HepG2 (cell line): ENCODE measurements at regions not wholly inside any gene's neighbourhood (a gene's known extent, or its start where the extent isn't known, plus 50 kb on each side); places are given as distances from the start of the nearest gene placed in this dataset.

Source experiments
- ATAC-seq: fragments of 200-7000 bp; cut with Tn5 transposase; 3 replicates; pipeline ENCODE4 v1.9.1; 2020; ENCODE audit warnings: mild to moderate bottlenecking, moderate library complexity
- BruUV-seq: library from RNA; stranded (reverse); fragments of 400-500 nt; replicated peaks from 2 replicates; lab custom pipeline; 2021; lab: Mats Ljungman, UMichigan
- CTCF ChIA-PET: fragments of 300-600 bp; formaldehyde crosslinking; extraction: SDS; loops from one replicate; lab custom pipeline; 2021; ENCODE audit warnings: low total read pairs, inconsistent platforms, low intra/inter-chr PET ratio; lab: Yijun Ruan, JAX
- POLR2A ChIA-PET: fragments of 350-600 bp; sonication (Branson Sonifier 250); formaldehyde crosslinking; loops from one replicate; lab custom pipeline; 2020; ENCODE audit warnings: antibody characterized with exemption, inconsistent platforms; lab: Yijun Ruan, JAX
- DNase-seq: peaks from one replicate; pipeline ENCODE4 v3.0.0-alpha.2; 2015; ENCODE audit warnings: low spot score
- FAIRE-seq: peaks from 3 replicates; lab custom pipeline; 2011; peaks lifted over from hg19 to GRCh38; lab: Jason Lieb, UNC
- H2AFZ ChIP-seq: one replicate; pipeline ENCODE4 v1.6.1; 2011; ENCODE audit warnings: low read length, inconsistent platforms
- H3K27ac ChIP-seq: fragments of 300-600 bp; 3 replicates; pipeline ENCODE4 v1.8.0; 2011; ENCODE audit warnings: mixed run types, mild to moderate bottlenecking, mixed read lengths, low read length, inconsistent platforms; ENCODE audit not compliant: insufficient read depth; ENCODE audit errors: extremely low read length
- H3K27me3 ChIP-seq, 2 experiments: fragments of 200-600 bp in 1 of 2; 2 replicates in 1 of 2; 3 replicates in 1 of 2; pipeline versions ENCODE4 v1.6.0 to v1.8.0; 2011; ENCODE audit warnings: low read length in 2 of 2, mild to moderate bottlenecking in 2 of 2, moderate library complexity in 2 of 2, inconsistent platforms in 1 of 2; ENCODE audit not compliant: insufficient read depth in 2 of 2, control insufficient read depth in 1 of 2
- H3K36me3 ChIP-seq, 2 experiments: fragments of 200-600 bp in 1 of 2; replicated peaks in 1 of 2; 2 replicates in 1 of 2; 3 replicates in 1 of 2; pipeline versions ENCODE4 v1.5.1 to v1.8.0; 2011; ENCODE audit warnings: low read length in 2 of 2, inconsistent platforms in 1 of 2; ENCODE audit not compliant: insufficient read depth in 2 of 2, control insufficient read depth in 1 of 2
- H3K4me1 ChIP-seq: 2 replicates; pipeline ENCODE4 v1.5.1; 2012; ENCODE audit warnings: low read length, inconsistent platforms; ENCODE audit not compliant: insufficient read depth
- H3K4me2 ChIP-seq: 2 replicates; pipeline ENCODE4 v1.6.0; 2011; ENCODE audit warnings: low read depth, low read length, inconsistent platforms
- H3K4me3 ChIP-seq, 3 experiments: fragments of 200-600 bp in 1 of 3; sonication (generic), shearing (Covaris generic) in 1 of 3; replicated peaks in 1 of 3; 2 replicates each; pipeline ENCODE4 v1.5.1; 2011 to 2016; ENCODE audit warnings: low read length in 3 of 3, inconsistent platforms in 2 of 3, low read depth in 2 of 3, mild to moderate bottlenecking in 2 of 3, control low read depth in 1 of 3, mixed read lengths in 1 of 3; ENCODE audit not compliant: insufficient read depth in 1 of 3
- H3K79me2 ChIP-seq: one replicate; pipeline ENCODE4 v1.6.1; 2011; ENCODE audit warnings: low read length, inconsistent platforms; ENCODE audit not compliant: insufficient read depth
- H3K9ac ChIP-seq: 2 replicates; pipeline ENCODE4 v1.6.0; 2011; ENCODE audit warnings: mild to moderate bottlenecking, low read depth, low read length, inconsistent platforms; ENCODE audit not compliant: insufficient read depth
- H3K9me3 ChIP-seq: 2 replicates; pipeline ENCODE4 v1.5.1; 2012; ENCODE audit warnings: mild to moderate bottlenecking, low read length
- H4K20me1 ChIP-seq: 2 replicates; pipeline ENCODE4 v1.6.0; 2011; ENCODE audit warnings: inconsistent platforms, mild to moderate bottlenecking, low read length, moderate library complexity; ENCODE audit not compliant: insufficient read depth
- ATF7 ChIP-seq, 2 experiments: fragments of 450-650 bp in 1 of 2; sonication (generic) in 1 of 2; formaldehyde crosslinking in 1 of 2; IDR thresholded peaks; 2 replicates each; pipeline versions ENCODE4 v1.4.0 to v1.6.1; 2016 to 2020; ENCODE audit warnings: antibody characterized with exemption in 1 of 2, mild to moderate bottlenecking in 1 of 2, missing genetic modification reagents in 1 of 2
- CBX1 ChIP-seq: IDR thresholded peaks from one replicate; pipeline ENCODE4 v1.6.1; 2016; ENCODE audit warnings: antibody characterized with exemption, low read depth
- DNMT1 ChIP-seq: sonication (generic); formaldehyde crosslinking; IDR thresholded peaks from 2 replicates; pipeline ENCODE4 v1.5.1; 2020; ENCODE audit warnings: mild to moderate bottlenecking, missing genetic modification reagents
- DR1 ChIP-seq: sonication (generic); formaldehyde crosslinking; IDR thresholded peaks from 2 replicates; pipeline ENCODE4 v1.8.0; 2021; ENCODE audit warnings: mild to moderate bottlenecking, missing genetic modification reagents, inconsistent platforms
- HOXA5 ChIP-seq: sonication (generic); formaldehyde crosslinking; IDR thresholded peaks from 2 replicates; pipeline ENCODE4 v1.4.0; 2020; ENCODE audit warnings: missing genetic modification reagents
- IKZF1 ChIP-seq: fragments of 450-650 bp; IDR thresholded peaks from 2 replicates; pipeline ENCODE4 v1.7.1; 2016
- MXD4 ChIP-seq: IDR thresholded peaks from 2 replicates; pipeline ENCODE4 v1.6.1; 2016; ENCODE audit warnings: mild to moderate bottlenecking, missing biosample characterization, missing genetic modification reagents
- SMAD9 ChIP-seq: sonication (generic); formaldehyde crosslinking; IDR thresholded peaks from 2 replicates; pipeline ENCODE4 v1.5.1; 2020; ENCODE audit warnings: mild to moderate bottlenecking, missing genetic modification reagents
- ZFP1 ChIP-seq: IDR thresholded peaks from 2 replicates; pipeline ENCODE4 v1.6.1; 2016
- ZFP82 ChIP-seq: sonication (generic); formaldehyde crosslinking; IDR thresholded peaks from 2 replicates; pipeline ENCODE4 v1.5.1; 2020; ENCODE audit warnings: mild to moderate bottlenecking, missing genetic modification reagents, borderline replicate concordance
- ZMAT3 ChIP-seq: sonication (generic); formaldehyde crosslinking; conservative IDR thresholded peaks from 2 replicates; pipeline ENCODE4 v1.7.0; 2021; ENCODE audit warnings: missing genetic modification reagents
- ZNF234 ChIP-seq: sonication (generic); formaldehyde crosslinking; conservative IDR thresholded peaks from 2 replicates; pipeline ENCODE4 v1.5.1; 2020; ENCODE audit warnings: mild to moderate bottlenecking, missing genetic modification reagents
- ZNF292 ChIP-seq: sonication (generic); formaldehyde crosslinking; IDR thresholded peaks from 2 replicates; pipeline ENCODE4 v1.8.1; 2022; ENCODE audit warnings: mild to moderate bottlenecking, low read depth, missing genetic modification reagents, borderline replicate concordance
- ZNF34 ChIP-seq: sonication (generic); formaldehyde crosslinking; IDR thresholded peaks from 2 replicates; pipeline ENCODE4 v1.4.0; 2020; ENCODE audit warnings: mild to moderate bottlenecking, missing genetic modification reagents, borderline replicate concordance
- ZNF350 ChIP-seq: sonication (generic); formaldehyde crosslinking; IDR thresholded peaks from 2 replicates; pipeline ENCODE4 v1.4.0; 2020; ENCODE audit warnings: mild to moderate bottlenecking, low read depth, missing genetic modification reagents, borderline replicate concordance
- ZNF549 ChIP-seq: sonication (generic); formaldehyde crosslinking; IDR thresholded peaks from 2 replicates; pipeline ENCODE4 v1.5.0; 2020; ENCODE audit warnings: missing genetic modification reagents
- ZNF670 ChIP-seq: sonication (generic); formaldehyde crosslinking; IDR thresholded peaks from 2 replicates; pipeline ENCODE4 v1.8.0; 2022; ENCODE audit warnings: mild to moderate bottlenecking, missing genetic modification reagents, borderline replicate concordance
- ZNF777 ChIP-seq: sonication (generic); formaldehyde crosslinking; IDR thresholded peaks from 2 replicates; pipeline ENCODE4 v1.4.0; 2020; ENCODE audit warnings: missing genetic modification reagents
- ZNF780A ChIP-seq: sonication (generic); formaldehyde crosslinking; IDR thresholded peaks from 2 replicates; pipeline ENCODE4 v1.8.0; 2022; ENCODE audit warnings: mild to moderate bottlenecking, missing genetic modification reagents, moderate library complexity
- ZNF891 ChIP-seq: sonication (generic); formaldehyde crosslinking; IDR thresholded peaks from 2 replicates; pipeline ENCODE4 v1.5.0; 2020; ENCODE audit warnings: mild to moderate bottlenecking, missing genetic modification reagents
- ZSCAN20 ChIP-seq: sonication (generic); formaldehyde crosslinking; IDR thresholded peaks from 2 replicates; pipeline ENCODE4 v1.4.0; 2020; ENCODE audit warnings: missing genetic modification reagents, mild to moderate bottlenecking, borderline replicate concordance
- WGBS: methylation state at CpG from one replicate; pipeline ENCODE4 v1.1.6; 2017; ENCODE audit warnings: low lambda C conversion rate; 5-methylcytosine and 5-hydroxymethylcytosine counted together
- in situ Hi-C: cut with HindIII; loops from 2 replicates; pipeline ENCODE4 v1.10.0; 2017; ENCODE audit warnings: low pct_unique_long_range_greater_than_20kb; ENCODE audit not compliant: extremely low pct_ligation_motif_present
- intact Hi-C: fragments of 100-400 bp; cut with micrococcal nuclease; formaldehyde crosslinking; loops from one replicate; pipeline ENCODE4 v1.10.0; 2022; ENCODE audit not compliant: unreplicated experiment
- TF ChIP-seq, protein P1 (sequence below): sonication (generic); formaldehyde crosslinking; IDR thresholded peaks from 2 replicates; pipeline ENCODE4 v1.8.1; 2023; ENCODE audit warnings: missing genetic modification reagents, inconsistent platforms, borderline replicate concordance

DNA sequence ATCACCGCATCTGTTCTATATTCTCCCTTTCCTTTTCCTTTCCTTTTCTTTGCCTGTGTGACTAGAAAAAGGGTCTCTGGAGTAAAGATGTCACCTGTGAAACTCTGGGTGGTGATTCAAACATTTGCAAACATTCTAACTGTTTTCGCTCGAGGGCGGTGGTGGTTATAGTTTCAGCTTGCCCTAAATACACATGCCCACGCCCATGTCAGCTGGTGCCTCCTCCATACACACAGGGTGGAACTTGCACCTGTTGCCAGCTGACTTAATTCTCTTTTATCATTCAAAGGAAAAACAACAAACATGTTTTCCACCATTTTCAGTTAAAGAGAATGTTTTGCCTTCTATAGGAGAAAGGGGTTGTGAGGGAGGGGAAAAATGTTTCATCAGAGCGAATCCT is 381.9 kb upstream of the ARID1B start:
- TF ChIP-seq SMAD9 (CRISPR knock-in tag) (no peak), DNMT1 (CRISPR knock-in tag) (no peak), DR1 (no peak), CBX1 (no peak), ZNF777 (CRISPR knock-in tag) (no peak), HOXA5 (CRISPR knock-in tag) (no peak), ZNF34 (CRISPR knock-in tag) (no peak), ZNF549 (CRISPR knock-in tag) (no peak), ZNF234 (CRISPR knock-in tag) (no peak), ZFP1 (no peak), ZFP82 (CRISPR knock-in tag) (no peak)
- no peaks in the 10 kb centered on the region for H3K9me3 ChIP-seq
- no peaks in the 10 kb centered on the region for H3K36me3 ChIP-seq
- no peaks in the 10 kb centered on the region for H3K4me1 ChIP-seq
- in situ Hi-C loops (no loop called here), intact Hi-C loops (no loop called here)
- no TSS peak for BruUV-seq
- no peaks in the 10 kb centered on the region for H4K20me1 ChIP-seq
- no peak for FAIRE-seq
- no peak overlapping the region for H3K4me2 ChIP-seq
- CTCF ChIA-PET: no interaction called here
- no peak overlapping the region for H3K9ac ChIP-seq
- H3K27ac ChIP-seq: no peak overlapping the region
- H2AFZ ChIP-seq: no peak overlapping the region
- POLR2A ChIA-PET: no interaction called here
- WGBS: 24% methylated on average over 6 of the region's 6 CpGs
- H3K27me3 ChIP-seq: peaks cover 0 to 58% of the 10 kb centered on the region in 2 experiments; a peak in 4 of 5 replicates
- no peak for DNase-seq
- ATAC-seq: no peak
- H3K4me3 ChIP-seq: no peak overlapping the region
- H3K79me2 ChIP-seq: no peaks in the 10 kb centered on the region

DNA sequence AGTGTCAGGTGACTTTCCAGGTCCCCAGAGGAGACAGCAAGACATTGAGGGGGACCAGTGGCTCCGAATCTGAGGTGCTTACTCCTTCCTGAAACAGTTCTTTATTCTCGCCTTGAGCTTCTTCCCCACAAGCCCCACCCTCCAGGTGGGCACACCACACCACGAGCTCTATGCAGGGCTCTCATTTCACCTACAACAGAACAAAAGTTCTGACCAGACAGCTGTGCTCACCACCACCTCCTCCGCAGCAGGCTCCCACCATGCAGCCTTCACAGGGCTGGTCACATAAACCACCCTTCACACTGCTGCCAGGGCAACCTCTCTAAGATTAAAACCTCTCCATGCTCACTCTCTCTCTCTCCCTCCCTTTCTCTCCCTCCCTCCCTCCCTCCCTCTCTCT is 384.5 kb upstream of the ARID1B start:
- no TSS peak for BruUV-seq
- no peak for ATAC-seq
- intact Hi-C loops (no loop called here), in situ Hi-C loops (no loop called here)
- Histone ChIP-seq H2AFZ (no peak overlapping the region), H3K79me2 (no peaks in the 10 kb centered on the region), H3K9ac (no peak overlapping the region), H3K4me1 (no peaks in the 10 kb centered on the region), H3K4me2 (no peak overlapping the region), H4K20me1 (no peaks in the 10 kb centered on the region), H3K27ac (no peak overlapping the region), H3K4me3 (no peak overlapping the region), H3K9me3 (no peaks in the 10 kb centered on the region), H3K27me3 (peaks cover 0 to 61% of the 10 kb centered on the region in 2 experiments; a peak in 4 of 5 replicates), H3K36me3 (no peaks in the 10 kb centered on the region)
- ChIA-PET CTCF (no interaction called here), POLR2A (no interaction called here)
- no peak for FAIRE-seq
- WGBS: 5% methylated on average over 4 of the region's 4 CpGs
- DNase-seq: no peak
- no peak for TF ChIP-seq ZNF350 (CRISPR knock-in tag)
- TF ChIP-seq, protein P1, sequence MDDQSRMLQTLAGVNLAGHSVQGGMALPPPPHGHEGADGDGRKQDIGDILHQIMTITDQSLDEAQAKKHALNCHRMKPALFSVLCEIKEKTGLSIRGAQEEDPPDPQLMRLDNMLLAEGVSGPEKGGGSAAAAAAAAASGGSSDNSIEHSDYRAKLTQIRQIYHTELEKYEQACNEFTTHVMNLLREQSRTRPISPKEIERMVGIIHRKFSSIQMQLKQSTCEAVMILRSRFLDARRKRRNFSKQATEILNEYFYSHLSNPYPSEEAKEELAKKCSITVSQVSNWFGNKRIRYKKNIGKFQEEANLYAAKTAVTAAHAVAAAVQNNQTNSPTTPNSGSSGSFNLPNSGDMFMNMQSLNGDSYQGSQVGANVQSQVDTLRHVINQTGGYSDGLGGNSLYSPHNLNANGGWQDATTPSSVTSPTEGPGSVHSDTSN: no peak
- no peak for TF ChIP-seq ATF7 (IDR thresholded peaks at IDR 0.05)
- no peak for TF ChIP-seq ATF7 (CRISPR knock-in tag; IDR thresholded peaks at IDR 0.05)
- no peak for TF ChIP-seq ZNF292 (CRISPR knock-in tag)
- TF ChIP-seq MXD4 (CRISPR knock-in tag): no peak
- TF ChIP-seq IKZF1: no peak
- no peak for TF ChIP-seq ZNF780A (CRISPR knock-in tag)
- no peak for TF ChIP-seq ZNF670 (CRISPR knock-in tag)
- TF ChIP-seq ZNF891 (CRISPR knock-in tag): no peak
- TF ChIP-seq ZMAT3: no peak
- TF ChIP-seq ZSCAN20 (CRISPR knock-in tag): no peak
